HG02840 (cell line): ENCODE measurements at regions not wholly inside any gene's neighbourhood (a gene's known extent, or its start where the extent isn't known, plus 50 kb on each side); places are given as distances from the start of the nearest gene placed in this dataset.

Source experiments
- ATAC-seq: cut with Tn5 transposase; IDR thresholded peaks from one replicate; pipeline ENCODE4 v1.9.1; 2021; ENCODE audit warnings: mild to moderate bottlenecking, moderate library complexity, moderate number of reproducible peaks; ENCODE audit not compliant: unreplicated experiment, low FRiP score

GRCh38 chr2:65638443-65638842 is 206.0 kb upstream of the SPRED2 start:
- ATAC-seq = no peak

DNA sequence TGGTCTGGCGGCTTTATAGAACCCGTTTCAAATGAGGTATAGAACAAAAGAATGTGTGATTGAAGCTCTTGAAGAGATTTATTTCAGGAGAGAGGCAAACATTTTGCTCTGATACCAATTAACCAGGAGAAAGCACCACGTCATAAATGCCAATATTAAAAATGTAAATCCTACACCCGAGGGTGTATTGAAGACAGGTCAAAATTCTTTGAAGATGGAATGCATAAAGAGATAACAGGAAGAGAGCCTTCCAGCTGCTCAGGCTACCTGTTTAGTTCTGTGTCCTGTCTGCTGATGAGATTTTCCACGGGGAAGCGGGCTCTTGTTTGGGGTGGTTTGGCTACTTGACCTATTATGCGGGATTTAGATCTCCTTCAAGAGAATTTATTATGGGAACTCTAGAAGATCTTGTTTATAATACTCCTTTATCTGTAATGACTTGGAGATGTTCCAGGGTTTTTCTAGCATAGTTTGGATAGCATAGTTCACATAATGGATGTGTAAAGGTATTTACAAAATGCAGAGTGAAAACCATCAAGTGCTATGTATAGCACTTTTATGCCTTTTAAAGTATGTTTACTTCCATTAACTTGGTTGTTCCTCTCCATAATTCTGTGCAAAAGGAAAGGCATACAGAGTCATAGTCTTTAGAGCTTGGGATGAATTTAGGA is 204.5 kb upstream of the SPRED2 start:
- ATAC-seq = no peak

- no peak for ATAC-seq
These were observed 203.6 kb upstream of the SPRED2 start for GRCh38 chr2:65636024-65636423.

- ATAC-seq = no peak
These were observed 201.9 kb upstream of the SPRED2 start for GRCh38 chr2:65634304-65634703.

DNA sequence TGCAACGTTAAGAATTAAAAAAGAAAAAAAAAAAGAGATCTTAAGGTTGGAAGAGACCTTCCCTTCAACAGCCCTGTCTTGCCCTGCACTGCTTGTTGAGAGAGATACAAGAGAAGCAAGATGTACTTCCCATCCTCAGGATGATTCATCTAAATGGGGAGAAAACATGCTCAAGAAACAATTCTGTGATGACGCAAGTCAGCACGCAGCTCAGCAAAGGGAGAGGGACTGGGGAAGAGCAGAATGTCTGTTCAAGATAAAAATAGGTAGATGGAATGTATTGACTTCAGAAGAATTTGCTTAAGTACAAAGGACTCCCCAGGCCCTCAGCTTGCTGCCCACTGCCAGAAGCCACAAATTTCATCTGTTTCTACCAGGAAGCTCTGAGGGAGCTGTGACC is 198.2 kb upstream of the SPRED2 start:
- ATAC-seq = no peak

GRCh38 chr2:65628156-65628555 is 195.8 kb upstream of the SPRED2 start:
- ATAC-seq = no peak

- no peak for ATAC-seq
These were observed 194.4 kb upstream of the SPRED2 start for GRCh38 chr2:65626831-65627230.

DNA sequence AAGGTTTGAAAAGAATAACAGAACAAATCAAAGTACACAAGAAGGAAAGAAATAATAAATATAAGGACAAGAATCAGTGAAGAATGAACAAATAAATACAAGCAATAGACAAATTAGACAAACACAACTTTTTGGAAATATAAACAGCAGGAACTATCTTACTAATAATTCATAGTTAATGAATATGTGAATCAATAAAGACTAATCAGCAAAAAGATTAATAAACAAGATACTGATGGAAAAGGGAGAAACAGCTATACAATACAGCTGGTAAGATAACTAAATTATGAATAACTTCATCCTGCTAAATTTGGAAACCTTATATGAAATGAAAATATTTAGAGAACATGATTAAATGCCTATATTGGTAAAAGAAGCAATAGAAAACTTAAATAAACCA is 193.6 kb upstream of the SPRED2 start:
- ATAC-seq = no peak

DNA sequence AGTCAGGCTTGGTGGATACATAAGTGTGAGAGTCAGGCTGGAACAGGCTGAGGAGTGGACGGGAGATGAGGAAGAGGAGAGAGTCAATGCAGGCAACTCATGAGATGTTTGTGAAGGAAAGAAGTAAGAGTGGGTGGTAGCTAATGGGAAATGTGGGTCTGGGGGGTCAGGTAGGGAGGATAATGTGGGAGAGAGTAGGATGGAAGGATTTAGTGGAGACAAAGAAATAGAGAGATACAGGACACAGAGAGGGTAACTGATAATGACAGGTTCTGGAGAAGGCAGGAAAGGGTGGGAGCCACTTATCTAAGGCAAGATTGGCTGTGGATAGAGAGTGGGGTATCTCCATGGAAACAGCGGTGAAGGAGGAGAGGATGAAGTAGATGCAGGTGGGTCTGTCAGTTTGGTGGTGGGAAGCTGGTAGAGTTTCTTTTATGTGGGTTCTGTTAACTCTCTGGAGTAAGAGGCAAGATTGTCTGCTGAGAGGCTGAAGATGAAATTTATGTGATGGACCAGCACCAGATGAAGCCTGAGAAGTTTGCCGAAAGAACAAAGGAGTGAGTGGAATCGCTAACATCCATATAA is 190.6 kb upstream of the SPRED2 start:
- no peak for ATAC-seq

- ATAC-seq = no peak
These were observed 190.1 kb upstream of the SPRED2 start for GRCh38 chr2:65622499-65622898.

GRCh38 chr2:65620524-65620923 is 188.1 kb upstream of the SPRED2 start:
- ATAC-seq = no peak

DNA sequence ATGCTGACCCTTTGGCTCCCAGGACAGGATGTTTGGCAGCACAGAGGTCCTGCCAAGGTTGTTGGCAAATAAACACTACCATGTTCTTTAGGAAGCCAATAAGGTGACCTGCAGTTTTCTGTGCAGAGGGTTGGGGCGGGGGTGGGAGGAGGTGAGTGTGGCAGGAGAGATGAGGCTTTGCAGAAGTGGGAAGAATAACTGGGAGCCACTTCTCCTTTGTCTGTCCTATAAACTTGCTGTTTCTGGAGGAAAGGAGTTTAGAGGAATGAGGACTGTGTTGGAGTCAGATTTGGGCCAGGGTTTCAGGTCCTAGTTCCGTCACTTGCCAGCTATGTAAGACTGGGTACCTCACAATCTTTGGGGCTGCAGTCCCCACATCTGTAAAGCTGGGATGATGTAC is 187.6 kb upstream of the SPRED2 start:
- no peak for ATAC-seq

GRCh38 chr2:65615602-65616001 is 183.2 kb upstream of the SPRED2 start:
- ATAC-seq = no peak

GRCh38 chr2:65613968-65614555 is 181.7 kb upstream of the SPRED2 start:
- ATAC-seq = no peak

GRCh38 chr2:65611488-65611887 is 179.1 kb upstream of the SPRED2 start:
- ATAC-seq = no peak

GRCh38 chr2:65608916-65609315 is 176.5 kb upstream of the SPRED2 start:
- no peak for ATAC-seq

DNA sequence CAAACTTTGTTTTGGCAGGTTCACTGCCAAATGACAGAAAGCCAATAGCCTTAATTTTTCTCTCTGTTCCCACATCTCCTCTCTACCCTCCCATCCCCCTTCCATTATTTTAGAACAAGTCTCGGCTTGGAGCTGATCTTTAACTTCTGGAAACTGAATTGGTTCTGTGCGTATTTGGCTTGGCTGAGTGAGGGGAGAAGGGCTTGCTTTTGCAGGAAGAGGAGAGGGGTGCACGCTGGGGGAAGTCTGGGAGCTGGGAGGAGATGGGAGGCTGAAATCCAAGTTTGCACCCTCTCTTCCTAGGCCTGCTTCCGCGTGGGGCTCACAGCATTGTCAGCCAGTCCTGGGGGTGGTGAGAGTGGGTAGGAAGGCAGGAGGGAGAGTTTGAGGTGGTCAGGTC is 176.1 kb upstream of the SPRED2 start:
- no peak for ATAC-seq

DNA sequence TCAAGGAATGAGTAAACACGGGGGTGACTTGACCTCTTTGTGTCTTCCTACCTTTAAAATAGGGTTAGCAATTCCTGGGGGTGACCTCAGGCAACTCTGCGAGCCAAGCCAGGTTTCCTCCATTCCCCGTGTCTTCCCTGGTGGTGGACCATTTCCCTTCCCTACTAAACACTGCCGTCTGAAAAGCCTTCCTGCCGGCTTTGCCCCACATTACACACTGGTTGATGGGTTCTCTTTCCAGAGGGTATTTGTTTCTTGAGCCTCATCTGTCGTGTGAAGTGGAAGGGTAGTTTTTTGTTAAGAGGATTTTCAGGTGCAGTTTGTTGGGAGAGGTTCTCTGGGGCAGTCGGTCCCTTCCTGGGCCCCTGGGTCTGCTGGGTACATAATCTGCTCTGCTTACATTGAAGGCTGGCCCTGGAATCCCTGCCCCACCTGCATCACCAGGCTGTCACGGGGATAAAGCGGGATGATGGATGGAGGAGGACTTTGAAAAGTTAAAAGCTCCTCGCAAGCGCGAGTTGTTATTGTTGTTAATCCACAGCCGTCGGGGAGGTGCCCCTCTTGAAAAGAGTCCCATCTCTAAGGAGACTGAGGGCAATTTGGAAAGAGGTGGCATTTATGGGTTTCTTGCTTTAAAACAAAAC is 175.4 kb upstream of the SPRED2 start:
- no peak for ATAC-seq

DNA sequence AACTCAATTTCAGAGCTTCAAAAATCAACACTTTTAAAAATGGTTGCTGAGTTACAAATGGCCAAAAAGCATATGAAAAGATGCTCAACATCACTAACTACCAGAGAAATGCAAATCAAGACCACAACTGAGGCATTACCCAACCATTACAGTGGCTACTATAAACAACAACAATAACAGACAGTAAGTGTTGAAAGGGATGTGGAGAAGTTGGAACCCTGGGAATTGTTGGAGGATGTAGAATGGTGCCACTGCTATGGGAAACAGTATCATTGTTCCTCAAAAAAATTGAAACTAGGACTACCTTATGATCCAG is 173.3 kb upstream of the SPRED2 start:
- no peak for ATAC-seq

- ATAC-seq = no peak
These were observed 172.8 kb upstream of the SPRED2 start for GRCh38 chr2:65605058-65605742.

DNA sequence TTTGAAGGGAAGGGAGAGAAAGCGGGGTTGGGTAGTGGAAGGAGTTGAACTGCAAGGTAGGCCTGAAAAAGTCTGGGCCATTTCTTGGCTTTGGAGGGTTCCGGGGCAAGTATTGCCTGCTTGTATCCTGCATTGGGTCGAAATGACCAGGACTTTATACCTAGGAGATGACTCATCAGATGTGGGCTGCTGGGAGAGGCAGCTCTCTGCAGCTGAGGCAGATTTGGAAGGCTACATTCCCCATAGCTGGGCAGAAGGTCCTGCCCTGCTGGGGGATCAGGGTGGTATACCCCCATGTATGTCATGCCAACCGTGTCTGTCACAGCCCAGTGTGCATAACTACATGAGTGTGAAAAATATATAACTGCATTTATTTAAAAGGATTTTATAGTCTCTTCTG is 171.8 kb upstream of the SPRED2 start:
- ATAC-seq = no peak
